ENCODE measurements at regions not wholly inside any gene's neighbourhood (a gene's known extent, or its start where the extent isn't known, plus 50 kb on each side); places are given as distances from the start of the nearest gene placed in this dataset.

- TF ChIP-seq CTCF (IDR thresholded peaks at IDR 0.05) = no peak
- no peak for TF ChIP-seq POLR2A (IDR thresholded peaks at IDR 0.05)
Observed at GRCh38 chr2:134128746-134129145, 125.1 kb upstream of the MGAT5 start.
